ENCODE measurements at regions not wholly inside any gene's neighbourhood (a gene's known extent, or its start where the extent isn't known, plus 50 kb on each side); places are given as distances from the start of the nearest gene placed in this dataset.

DNA sequence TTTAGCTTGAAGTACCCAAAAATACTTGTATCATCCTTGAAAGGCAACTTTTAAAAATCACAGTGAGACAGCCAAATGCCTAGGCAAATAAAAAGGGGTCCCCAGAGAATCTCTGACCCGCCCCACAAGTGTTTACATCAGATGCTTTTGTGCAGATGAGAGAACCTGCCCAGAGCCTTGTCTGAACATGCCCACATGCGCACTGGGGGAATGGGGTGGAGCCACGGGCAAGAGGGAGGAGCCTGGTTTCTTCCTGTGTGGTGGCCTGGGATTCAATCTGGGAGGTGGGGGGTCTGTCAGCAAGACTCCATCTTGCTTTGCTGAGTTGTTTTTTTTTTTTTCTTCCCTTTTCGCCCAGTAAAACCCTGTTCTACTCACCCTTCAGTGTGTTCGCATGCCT, 381.7 kb upstream of the CCDC196 start:
- Histone ChIP-seq H4K8ac (ENCODE audit: low read depth, low read length) (no peak overlapping the region), H3K18ac (ENCODE audit: low read length) (peak overlapping the region; percentile 94), H2BK5ac (ENCODE audit: low read length) (no peak overlapping the region), H3K79me2 (ENCODE audit: control insufficient read depth, insufficient read depth, low read length) (no peaks in the 10 kb centered on the region), H3K27me3 (ENCODE audit: insufficient read depth, low read length, poor library complexity) (no peaks in the 10 kb centered on the region), H3K4ac (ENCODE audit: low read depth, low read length) (peak overlapping the region; percentile 46), H3K27ac (ENCODE audit: low read depth, low read length) (peak overlapping the region; percentile 74), H2AK5ac (ENCODE audit: low read length) (no peak overlapping the region), H2BK120ac (ENCODE audit: low read depth, low read length) (peak overlapping the region; percentile 88), H3K36me3 (ENCODE audit: control insufficient read depth, insufficient read depth, low read length) (no peaks in the 10 kb centered on the region), H4K5ac (ENCODE audit: low read length) (no peak overlapping the region), H2BK15ac (replicated peaks; ENCODE audit: low read depth) (no peak overlapping the region), H3K9ac (ENCODE audit: low read length) (no peak overlapping the region), H3K79me1 (ENCODE audit: low read length) (no peaks in the 10 kb centered on the region), H3K4me3 (ENCODE audit: low read length) (no peak overlapping the region), H3K56ac (ENCODE audit: low read length) (peak overlapping the region; percentile 29), H3K23ac (ENCODE audit: low read length) (no peak overlapping the region), H3K4me2 (ENCODE audit: low read length) (no peak overlapping the region), H3K4me1 (ENCODE audit: control insufficient read depth, low read depth, low read length) (peaks cover 6% of the 10 kb centered on the region)
- WGBS (ENCODE audit: extremely low coverage, insufficient coverage, low lambda C conversion rate), result no CpG with 5 or more reads among the region's 5 CpGs
- peak; percentile 49 for DNase-seq

DNA sequence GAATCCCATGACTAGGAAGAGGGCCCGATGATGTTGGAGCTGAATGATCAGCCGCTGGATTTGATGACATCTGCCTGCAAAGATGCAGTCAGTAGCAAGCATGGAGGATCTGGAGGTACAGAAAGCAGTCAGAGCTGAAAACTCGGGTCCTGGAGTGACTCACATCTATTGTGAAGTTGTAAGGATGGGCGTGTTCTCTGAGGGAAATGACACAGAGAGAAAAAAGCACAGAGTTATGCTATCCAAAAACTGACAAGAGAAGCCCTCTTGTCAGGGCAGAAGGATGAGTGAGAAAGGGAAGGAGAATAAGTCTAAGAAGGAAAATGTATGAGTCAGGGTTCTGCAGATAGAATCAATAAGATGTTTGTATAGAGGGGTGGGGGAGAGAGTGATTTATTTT, 380.4 kb upstream of the CCDC196 start:
- Histone ChIP-seq H3K36me3 (ENCODE audit: control insufficient read depth, insufficient read depth, low read length) (no peaks in the 10 kb centered on the region), H3K9ac (ENCODE audit: low read length) (no peak overlapping the region), H4K8ac (ENCODE audit: low read depth, low read length) (no peak overlapping the region), H3K23ac (ENCODE audit: low read length) (no peak overlapping the region), H3K27ac (ENCODE audit: low read depth, low read length) (no peak overlapping the region), H3K4me3 (ENCODE audit: low read length) (no peak overlapping the region), H2AK5ac (ENCODE audit: low read length) (peak overlapping the region; percentile 49), H3K4me2 (ENCODE audit: low read length) (no peak overlapping the region), H2BK120ac (ENCODE audit: low read depth, low read length) (peak overlapping the region; percentile 15), H2BK5ac (ENCODE audit: low read length) (no peak overlapping the region), H3K18ac (ENCODE audit: low read length) (peak overlapping the region; percentile 61), H3K79me2 (ENCODE audit: control insufficient read depth, insufficient read depth, low read length) (no peaks in the 10 kb centered on the region), H3K4me1 (ENCODE audit: control insufficient read depth, low read depth, low read length) (peaks cover 6% of the 10 kb centered on the region), H4K5ac (ENCODE audit: low read length) (no peak overlapping the region), H3K27me3 (ENCODE audit: insufficient read depth, low read length, poor library complexity) (no peaks in the 10 kb centered on the region), H3K4ac (ENCODE audit: low read depth, low read length) (no peak overlapping the region), H2BK15ac (replicated peaks; ENCODE audit: low read depth) (no peak overlapping the region), H3K56ac (ENCODE audit: low read length) (no peak overlapping the region), H3K79me1 (ENCODE audit: low read length) (no peaks in the 10 kb centered on the region)
- no CpG with 5 or more reads among the region's 4 CpGs for WGBS (ENCODE audit: extremely low coverage, insufficient coverage, low lambda C conversion rate)
- DNase-seq, result no peak

DNA sequence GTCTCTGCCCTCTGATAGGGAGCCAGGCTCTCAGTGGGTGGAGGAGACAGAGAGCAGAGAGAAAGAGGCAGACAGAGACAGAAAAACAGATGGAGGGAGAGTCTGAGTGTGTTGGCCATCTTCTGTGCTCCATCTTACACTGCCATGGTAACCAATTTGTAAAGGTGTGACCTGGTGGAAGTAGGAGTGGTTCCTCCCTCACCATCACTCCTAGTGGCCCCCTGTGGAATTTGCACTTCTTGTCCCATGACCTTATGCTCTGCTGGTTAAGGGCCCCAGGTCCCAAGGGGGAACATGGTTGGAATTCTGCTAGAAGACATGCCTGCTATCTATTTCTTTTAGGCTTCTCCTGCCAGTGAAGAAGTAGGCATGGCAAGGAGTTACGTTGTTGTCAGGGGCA, 376.7 kb upstream of the CCDC196 start:
- Histone ChIP-seq H3K23ac (ENCODE audit: low read length) (no peak overlapping the region), H3K56ac (ENCODE audit: low read length) (no peak overlapping the region), H2BK15ac (replicated peaks; ENCODE audit: low read depth) (no peak overlapping the region), H3K27ac (ENCODE audit: low read depth, low read length) (no peak overlapping the region), H3K4me3 (ENCODE audit: low read length) (no peak overlapping the region), H3K79me1 (ENCODE audit: low read length) (no peaks in the 10 kb centered on the region), H3K4me2 (ENCODE audit: low read length) (no peak overlapping the region), H3K9ac (ENCODE audit: low read length) (no peak overlapping the region), H3K18ac (ENCODE audit: low read length) (no peak overlapping the region), H3K4ac (ENCODE audit: low read depth, low read length) (no peak overlapping the region), H4K8ac (ENCODE audit: low read depth, low read length) (no peak overlapping the region), H3K27me3 (ENCODE audit: insufficient read depth, low read length, poor library complexity) (no peaks in the 10 kb centered on the region), H2BK5ac (ENCODE audit: low read length) (no peak overlapping the region), H4K5ac (ENCODE audit: low read length) (no peak overlapping the region), H3K79me2 (ENCODE audit: control insufficient read depth, insufficient read depth, low read length) (no peaks in the 10 kb centered on the region), H3K36me3 (ENCODE audit: control insufficient read depth, insufficient read depth, low read length) (no peaks in the 10 kb centered on the region), H2AK5ac (ENCODE audit: low read length) (no peak overlapping the region), H2BK120ac (ENCODE audit: low read depth, low read length) (no peak overlapping the region), H3K4me1 (ENCODE audit: control insufficient read depth, low read depth, low read length) (peaks cover 3% of the 10 kb centered on the region)
- no CpG with 5 or more reads among the region's 1 CpG for WGBS (ENCODE audit: extremely low coverage, insufficient coverage, low lambda C conversion rate)
- DNase-seq, result peak; percentile 45

DNA sequence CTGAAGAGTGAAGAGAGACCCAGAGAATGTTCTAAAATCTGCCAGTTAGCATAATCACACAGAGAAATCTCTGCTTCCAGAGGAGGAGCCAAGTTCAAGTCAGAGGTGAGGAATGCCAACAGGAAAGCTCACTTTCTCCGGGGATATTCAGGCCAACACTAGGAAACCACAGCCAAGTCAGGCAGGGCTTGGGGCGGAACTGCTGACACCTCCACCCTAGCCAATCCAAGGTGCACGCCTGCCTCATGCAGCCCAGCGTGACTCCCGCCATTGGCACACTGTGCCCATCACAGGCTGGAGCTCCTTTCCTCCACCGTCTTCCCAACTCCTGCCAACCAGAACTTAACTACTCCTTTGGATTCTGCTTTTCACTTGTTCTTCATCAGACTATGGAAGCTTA, 374.3 kb upstream of the CCDC196 start:
- no peak overlapping the region for H3K23ac ChIP-seq (ENCODE audit: low read length)
- H3K79me2 ChIP-seq (ENCODE audit: control insufficient read depth, insufficient read depth, low read length), result no peaks in the 10 kb centered on the region
- H3K36me3 ChIP-seq (ENCODE audit: control insufficient read depth, insufficient read depth, low read length), result no peaks in the 10 kb centered on the region
- H3K79me1 ChIP-seq (ENCODE audit: low read length), result no peaks in the 10 kb centered on the region
- H2BK5ac ChIP-seq (ENCODE audit: low read length), result no peak overlapping the region
- H3K4me2 ChIP-seq (ENCODE audit: low read length), result no peak overlapping the region
- WGBS (ENCODE audit: extremely low coverage, insufficient coverage, low lambda C conversion rate), result no CpG with 5 or more reads among the region's 6 CpGs
- no peak overlapping the region for H3K4me3 ChIP-seq (ENCODE audit: low read length)
- no peak overlapping the region for H4K5ac ChIP-seq (ENCODE audit: low read length)
- H3K27ac ChIP-seq (ENCODE audit: low read depth, low read length), result no peak overlapping the region
- no peak overlapping the region for H3K18ac ChIP-seq (ENCODE audit: low read length)
- H3K4me1 ChIP-seq (ENCODE audit: control insufficient read depth, low read depth, low read length), result peaks cover 4% of the 10 kb centered on the region
- no peak overlapping the region for H4K8ac ChIP-seq (ENCODE audit: low read depth, low read length)
- H3K27me3 ChIP-seq (ENCODE audit: insufficient read depth, low read length, poor library complexity), result no peaks in the 10 kb centered on the region
- DNase-seq, result no peak
- no peak overlapping the region for H2AK5ac ChIP-seq (ENCODE audit: low read length)
- no peak overlapping the region for H2BK120ac ChIP-seq (ENCODE audit: low read depth, low read length)
- no peak overlapping the region for H3K9ac ChIP-seq (ENCODE audit: low read length)
- no peak overlapping the region for H3K4ac ChIP-seq (ENCODE audit: low read depth, low read length)
- no peak overlapping the region for H2BK15ac ChIP-seq (replicated peaks; ENCODE audit: low read depth)
- H3K56ac ChIP-seq (ENCODE audit: low read length), result no peak overlapping the region

DNA sequence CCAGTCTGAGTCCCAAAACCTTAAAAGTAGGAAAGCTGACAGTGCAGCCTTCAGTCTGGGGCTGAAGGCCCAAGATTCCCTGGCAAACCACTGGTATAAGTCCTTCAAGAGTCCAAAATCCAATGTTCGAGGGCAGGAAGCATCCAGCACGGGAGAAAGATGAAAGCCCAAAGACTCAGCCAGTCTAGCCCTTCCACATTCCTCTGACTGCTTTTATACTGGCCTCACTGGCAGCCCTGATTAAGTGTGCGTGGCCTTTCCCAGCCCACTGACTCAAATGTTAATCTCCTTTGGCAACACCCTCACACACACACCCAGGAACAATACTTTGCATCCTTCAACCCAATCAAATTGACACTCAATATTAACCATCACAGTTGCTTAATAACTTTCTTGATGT, 372.1 kb upstream of the CCDC196 start:
- Histone ChIP-seq H3K4me1 (ENCODE audit: control insufficient read depth, low read depth, low read length) (peaks cover 4% of the 10 kb centered on the region), H3K56ac (ENCODE audit: low read length) (no peak overlapping the region), H3K27me3 (ENCODE audit: insufficient read depth, low read length, poor library complexity) (no peaks in the 10 kb centered on the region), H3K4ac (ENCODE audit: low read depth, low read length) (no peak overlapping the region), H4K8ac (ENCODE audit: low read depth, low read length) (no peak overlapping the region), H2BK120ac (ENCODE audit: low read depth, low read length) (no peak overlapping the region), H2BK5ac (ENCODE audit: low read length) (no peak overlapping the region), H3K79me2 (ENCODE audit: control insufficient read depth, insufficient read depth, low read length) (no peaks in the 10 kb centered on the region), H3K4me2 (ENCODE audit: low read length) (no peak overlapping the region), H2BK15ac (replicated peaks; ENCODE audit: low read depth) (no peak overlapping the region), H3K36me3 (ENCODE audit: control insufficient read depth, insufficient read depth, low read length) (no peaks in the 10 kb centered on the region), H3K9ac (ENCODE audit: low read length) (no peak overlapping the region), H3K4me3 (ENCODE audit: low read length) (no peak overlapping the region), H3K18ac (ENCODE audit: low read length) (no peak overlapping the region), H2AK5ac (ENCODE audit: low read length) (no peak overlapping the region), H3K27ac (ENCODE audit: low read depth, low read length) (no peak overlapping the region), H4K5ac (ENCODE audit: low read length) (no peak overlapping the region), H3K79me1 (ENCODE audit: low read length) (no peaks in the 10 kb centered on the region), H3K23ac (ENCODE audit: low read length) (no peak overlapping the region)
- DNase-seq, result no peak
- no CpG with 5 or more reads among the region's 3 CpGs for WGBS (ENCODE audit: extremely low coverage, insufficient coverage, low lambda C conversion rate)

DNA sequence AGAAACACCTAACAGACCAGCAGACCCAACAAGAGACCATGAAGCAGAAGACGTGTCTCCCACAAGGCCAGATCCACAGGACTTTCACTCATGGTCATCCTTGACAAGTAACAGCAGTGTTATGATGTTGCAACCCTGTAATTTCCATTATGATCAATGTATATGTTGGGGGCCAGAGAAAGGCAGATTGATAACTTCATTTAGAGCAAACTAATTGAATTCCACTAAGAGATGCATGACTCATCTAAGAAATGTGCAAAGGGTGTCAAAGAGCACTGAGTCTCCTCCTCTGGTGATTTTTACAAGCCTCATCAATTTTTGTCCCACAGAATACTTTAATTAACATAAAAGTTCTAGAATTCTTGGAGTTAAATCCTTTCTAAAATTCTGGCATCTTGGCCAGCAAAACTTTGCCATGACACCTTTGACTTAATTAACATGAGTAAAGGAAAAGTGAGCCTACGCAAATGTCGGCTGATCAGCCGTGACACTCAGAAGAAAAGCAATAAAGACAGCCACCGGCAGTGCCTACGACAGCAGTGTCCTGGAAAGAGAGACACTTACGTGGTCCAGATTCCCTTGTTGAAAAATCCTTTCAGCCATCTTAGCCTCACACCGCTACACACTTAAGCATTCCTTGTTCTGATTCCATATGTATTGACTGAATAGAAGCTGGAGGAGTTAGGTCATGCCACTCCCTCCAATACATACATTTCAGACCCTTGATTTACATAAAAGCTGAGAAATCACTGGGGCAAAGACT, 370.2 kb upstream of the CCDC196 start:
- Histone ChIP-seq H3K27ac (ENCODE audit: low read depth, low read length) (no peak overlapping the region), H3K4ac (ENCODE audit: low read depth, low read length) (no peak overlapping the region), H3K4me2 (ENCODE audit: low read length) (no peak overlapping the region), H3K36me3 (ENCODE audit: control insufficient read depth, insufficient read depth, low read length) (no peaks in the 10 kb centered on the region), H4K8ac (ENCODE audit: low read depth, low read length) (no peak overlapping the region), H3K79me2 (ENCODE audit: control insufficient read depth, insufficient read depth, low read length) (no peaks in the 10 kb centered on the region), H3K79me1 (ENCODE audit: low read length) (no peaks in the 10 kb centered on the region), H3K4me3 (ENCODE audit: low read length) (no peak overlapping the region), H3K56ac (ENCODE audit: low read length) (no peak overlapping the region), H3K23ac (ENCODE audit: low read length) (no peak overlapping the region), H4K5ac (ENCODE audit: low read length) (no peak overlapping the region), H2AK5ac (ENCODE audit: low read length) (no peak overlapping the region), H2BK120ac (ENCODE audit: low read depth, low read length) (no peak overlapping the region), H3K27me3 (ENCODE audit: insufficient read depth, low read length, poor library complexity) (no peaks in the 10 kb centered on the region), H2BK5ac (ENCODE audit: low read length) (no peak overlapping the region), H3K4me1 (ENCODE audit: control insufficient read depth, low read depth, low read length) (peaks cover 4% of the 10 kb centered on the region), H3K9ac (ENCODE audit: low read length) (no peak overlapping the region), H2BK15ac (replicated peaks; ENCODE audit: low read depth) (no peak overlapping the region), H3K18ac (ENCODE audit: low read length) (no peak overlapping the region)
- WGBS (ENCODE audit: extremely low coverage, insufficient coverage, low lambda C conversion rate), result no CpG with 5 or more reads among the region's 8 CpGs
- no peak for DNase-seq

All from mesendoderm (in vitro differentiated cells).